GM21786 (cell line): ENCODE measurements at regions not wholly inside any gene's neighbourhood (a gene's known extent, or its start where the extent isn't known, plus 50 kb on each side); places are given as distances from the start of the nearest gene placed in this dataset.
"Not testable (repeated sequence)": the region's sequence is repeated elsewhere in the genome, so short reads cannot be mapped to it uniquely, and the experiment has no call there.

Source experiments
- ATAC-seq: cut with Tn5 transposase; IDR thresholded peaks from one replicate; pipeline ENCODE4 v1.9.1; 2021; ENCODE audit not compliant: unreplicated experiment

- no peak for ATAC-seq
Observed at GRCh38 chr4:103887191-103887590, 167.4 kb upstream of the TACR3 start.

DNA sequence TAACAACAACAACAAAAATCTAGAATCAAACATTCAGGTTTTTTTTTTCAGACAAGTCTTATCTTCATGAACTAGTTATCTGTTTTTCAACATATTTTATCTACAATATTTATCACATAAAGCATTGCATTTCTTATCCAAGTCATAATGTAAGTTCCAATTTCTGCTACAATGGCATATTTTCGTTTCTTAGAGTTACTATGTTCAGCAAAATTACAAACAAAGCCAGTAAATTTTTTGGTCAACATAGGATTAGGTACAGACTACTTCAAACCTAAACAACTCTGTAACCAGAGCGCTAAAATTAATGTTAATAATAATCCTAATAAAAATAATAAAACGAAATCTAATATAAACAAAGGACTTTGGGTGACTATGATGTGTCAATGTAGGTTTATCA is 165.4 kb upstream of the TACR3 start:
- no peak for ATAC-seq

GRCh38 chr4:103867311-103867710 is 147.5 kb upstream of the TACR3 start:
- ATAC-seq: no peak

DNA sequence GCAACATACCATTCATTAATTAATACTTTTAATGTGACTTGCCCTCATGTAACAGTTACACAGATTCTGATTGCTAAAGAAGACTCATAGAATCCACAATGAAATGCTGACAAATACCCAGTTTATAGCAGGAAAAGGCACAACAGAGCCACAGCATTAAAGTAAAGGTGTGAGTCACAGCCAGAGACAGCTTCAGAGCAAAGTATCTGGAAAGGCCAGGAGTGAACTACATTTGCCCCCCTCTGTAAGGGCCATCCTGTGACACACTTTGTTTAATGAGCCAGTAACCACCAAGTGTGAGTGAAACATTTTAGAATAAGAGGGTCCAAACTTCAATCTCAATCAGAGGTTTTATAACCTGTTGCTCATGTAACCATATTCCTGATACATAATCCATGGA is 133.8 kb upstream of the TACR3 start:
- no peak for ATAC-seq

GRCh38 chr4:103853146-103853545 is 133.4 kb upstream of the TACR3 start:
- ATAC-seq: no peak

DNA sequence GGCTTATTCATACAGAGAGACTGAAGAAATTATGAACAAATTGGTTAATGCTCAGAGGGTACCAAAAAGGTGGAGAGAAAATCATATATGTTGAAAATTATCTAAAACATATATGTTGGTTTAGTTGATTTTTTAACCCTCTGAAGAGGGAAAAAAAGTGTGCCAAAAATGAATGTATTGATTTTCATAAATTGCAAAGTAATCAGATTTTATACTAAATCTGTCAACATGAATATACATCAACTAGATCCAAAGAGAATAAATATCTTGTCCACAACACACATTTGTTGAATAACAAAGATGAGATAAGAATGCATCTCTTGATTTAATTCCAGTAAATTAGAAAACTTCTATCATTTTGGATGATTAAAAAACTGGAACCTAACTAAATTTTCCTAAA is 125.3 kb upstream of the TACR3 start:
- ATAC-seq: no peak

- ATAC-seq: no peak
Observed at GRCh38 chr4:103842637-103843239, 123.0 kb upstream of the TACR3 start.

- ATAC-seq: no peak
Observed at GRCh38 chr4:103842076-103842475, 122.3 kb upstream of the TACR3 start.

DNA sequence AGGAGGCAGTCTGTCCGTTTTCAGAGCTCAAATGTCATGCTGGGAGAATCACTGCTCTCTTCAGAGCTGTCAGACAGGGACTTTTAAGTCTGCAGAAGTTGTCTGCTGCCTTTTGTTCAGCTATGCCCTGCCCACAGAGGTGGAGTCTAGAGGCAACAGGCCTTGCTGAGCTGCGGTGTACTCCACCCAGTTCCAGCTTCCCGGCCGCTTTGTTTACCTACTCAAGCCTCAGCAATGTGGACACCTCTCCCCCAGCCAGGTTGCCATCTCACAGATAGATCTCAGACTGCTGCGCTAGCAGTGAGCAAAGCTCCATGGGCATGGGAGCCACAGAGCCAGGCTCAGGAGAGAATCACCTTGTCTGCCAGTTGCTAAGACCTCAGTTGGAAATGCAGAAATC is 90.5 kb upstream of the TACR3 start:
- ATAC-seq: not testable (repeated sequence)

DNA sequence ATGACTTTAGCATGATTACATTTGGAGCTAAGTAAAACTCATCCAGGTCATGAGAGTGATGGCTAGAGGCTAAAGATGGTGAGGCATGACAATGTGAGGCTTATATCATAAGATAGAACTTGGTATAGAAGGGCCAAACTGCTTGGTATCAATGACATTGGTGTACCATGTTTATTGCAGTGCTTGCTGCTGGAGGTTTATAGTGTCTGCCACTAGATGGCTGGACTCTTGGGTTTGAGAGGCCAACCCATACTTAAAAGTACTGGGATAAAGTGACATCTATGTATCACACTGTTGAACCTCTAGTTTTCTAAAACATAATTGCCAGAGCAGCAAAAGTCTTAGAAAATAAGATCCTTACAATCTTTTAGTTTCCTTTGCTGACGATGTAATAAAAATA is 83.0 kb upstream of the TACR3 start:
- ATAC-seq: no peak

GRCh38 chr4:103787057-103787456 is 67.3 kb upstream of the TACR3 start:
- no peak for ATAC-seq

- ATAC-seq: no peak
Observed at GRCh38 chr4:103786593-103786992, 66.8 kb upstream of the TACR3 start.

DNA sequence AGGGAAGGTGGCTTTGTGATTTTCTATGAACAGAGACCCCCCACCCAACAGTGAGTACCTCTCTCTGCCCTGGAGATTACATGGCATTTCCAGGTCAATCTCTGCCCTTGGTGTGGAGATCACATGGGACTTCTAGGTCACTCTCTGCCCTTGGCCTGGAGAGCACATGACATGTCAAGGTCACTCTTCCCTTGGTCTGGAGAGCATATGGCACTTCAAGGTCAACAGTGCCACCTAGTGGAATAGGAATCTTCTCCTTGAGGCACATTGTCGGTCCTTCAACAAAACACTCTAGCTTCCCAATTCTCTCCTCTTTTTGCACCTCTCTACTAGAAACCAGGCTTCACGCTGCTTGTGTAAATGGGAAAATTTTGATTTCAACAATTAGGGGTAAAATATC is 66.2 kb upstream of the TACR3 start:
- ATAC-seq: peak; percentile 79

DNA sequence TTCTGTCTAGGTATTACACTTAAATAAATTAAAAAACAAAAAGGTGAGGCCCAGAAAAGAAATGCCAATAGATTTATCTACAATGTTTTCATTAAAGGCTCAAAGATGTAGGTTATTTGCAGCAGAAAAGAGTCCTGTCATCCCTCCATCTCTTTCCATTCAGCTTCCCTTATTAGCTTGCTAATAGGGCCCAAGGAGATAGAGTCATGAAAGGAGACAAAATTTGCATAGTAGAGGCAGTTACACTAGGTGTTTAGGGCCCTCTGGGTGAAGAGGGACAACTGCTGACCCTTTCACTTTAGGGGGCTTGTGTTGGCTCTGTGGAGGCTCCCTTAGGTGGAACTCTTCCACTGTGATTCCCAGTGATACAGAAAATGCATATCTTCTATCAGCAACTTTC is 58.4 kb upstream of the TACR3 start:
- no peak for ATAC-seq

DNA sequence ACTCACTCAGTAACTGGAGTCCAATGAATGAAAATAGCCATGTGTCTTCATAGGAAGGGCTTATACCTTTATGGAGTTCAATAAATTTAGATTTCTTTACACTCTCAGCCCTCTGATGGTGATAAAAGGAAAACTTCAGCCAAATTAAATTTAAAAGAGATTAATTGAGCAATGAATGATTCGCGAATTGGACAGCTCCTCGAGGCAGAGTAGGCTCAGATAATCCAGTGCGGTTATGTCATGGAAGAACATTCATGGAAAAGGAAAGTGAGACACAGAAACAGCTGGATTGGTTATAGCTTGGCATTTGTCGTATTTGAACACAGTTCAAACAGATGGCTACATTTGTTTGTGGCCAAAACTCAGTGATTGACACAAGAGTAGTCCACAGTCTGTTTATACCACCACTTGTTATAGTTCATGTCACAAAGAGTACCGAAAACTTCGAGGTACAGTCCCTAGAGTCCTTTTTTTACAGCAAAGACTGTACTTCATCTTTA is 54.6 kb upstream of the TACR3 start:
- ATAC-seq: no peak

- ATAC-seq: no peak
Observed at GRCh38 chr4:103773691-103774231, 54.0 kb upstream of the TACR3 start.
